HepG2 (cell line): ENCODE measurements at regions not wholly inside any gene's neighbourhood (a gene's known extent, or its start where the extent isn't known, plus 50 kb on each side); places are given as distances from the start of the nearest gene placed in this dataset.

Source experiments
- CENPT ChIP-seq: sonication (generic); formaldehyde crosslinking; IDR thresholded peaks from 2 replicates; pipeline ENCODE4 v1.8.0; 2022; ENCODE audit warnings: low read depth, mild to moderate bottlenecking, moderate library complexity, missing genetic modification reagents
- GABPA ChIP-seq, 2 experiments: IDR thresholded peaks; 2 replicates each; pipeline ENCODE4 v1.6.1; 2011 to 2016; ENCODE audit warnings: low read depth in 2 of 2, low read length in 1 of 2, missing biosample characterization in 1 of 2, missing genetic modification characterization in 1 of 2
- SSRP1 ChIP-seq: IDR thresholded peaks from 2 replicates; pipeline ENCODE4 v1.6.1; 2016; ENCODE audit warnings: control low read depth
- ZFP62 ChIP-seq: sonication (generic); formaldehyde crosslinking; IDR thresholded peaks from 2 replicates; pipeline ENCODE4 v1.4.0; 2020; ENCODE audit warnings: missing genetic modification reagents
- TF ChIP-seq, protein P1 (sequence below): sonication (generic); formaldehyde crosslinking; IDR thresholded peaks from 2 replicates; pipeline ENCODE4; 2020; ENCODE audit warnings: missing genetic modification reagents, mild to moderate bottlenecking, borderline replicate concordance
- TF ChIP-seq, protein P2 (sequence below), 2 experiments: fragments of 450-650 bp in 1 of 2; sonication (generic) in 1 of 2; formaldehyde crosslinking in 1 of 2; IDR thresholded peaks; 2 replicates each; pipeline versions ENCODE4 v1.6.1 to v1.8.0; 2016 to 2022; ENCODE audit warnings: antibody characterized with exemption in 1 of 2, mild to moderate bottlenecking in 1 of 2, missing genetic modification reagents in 1 of 2

- TF ChIP-seq, protein P1, sequence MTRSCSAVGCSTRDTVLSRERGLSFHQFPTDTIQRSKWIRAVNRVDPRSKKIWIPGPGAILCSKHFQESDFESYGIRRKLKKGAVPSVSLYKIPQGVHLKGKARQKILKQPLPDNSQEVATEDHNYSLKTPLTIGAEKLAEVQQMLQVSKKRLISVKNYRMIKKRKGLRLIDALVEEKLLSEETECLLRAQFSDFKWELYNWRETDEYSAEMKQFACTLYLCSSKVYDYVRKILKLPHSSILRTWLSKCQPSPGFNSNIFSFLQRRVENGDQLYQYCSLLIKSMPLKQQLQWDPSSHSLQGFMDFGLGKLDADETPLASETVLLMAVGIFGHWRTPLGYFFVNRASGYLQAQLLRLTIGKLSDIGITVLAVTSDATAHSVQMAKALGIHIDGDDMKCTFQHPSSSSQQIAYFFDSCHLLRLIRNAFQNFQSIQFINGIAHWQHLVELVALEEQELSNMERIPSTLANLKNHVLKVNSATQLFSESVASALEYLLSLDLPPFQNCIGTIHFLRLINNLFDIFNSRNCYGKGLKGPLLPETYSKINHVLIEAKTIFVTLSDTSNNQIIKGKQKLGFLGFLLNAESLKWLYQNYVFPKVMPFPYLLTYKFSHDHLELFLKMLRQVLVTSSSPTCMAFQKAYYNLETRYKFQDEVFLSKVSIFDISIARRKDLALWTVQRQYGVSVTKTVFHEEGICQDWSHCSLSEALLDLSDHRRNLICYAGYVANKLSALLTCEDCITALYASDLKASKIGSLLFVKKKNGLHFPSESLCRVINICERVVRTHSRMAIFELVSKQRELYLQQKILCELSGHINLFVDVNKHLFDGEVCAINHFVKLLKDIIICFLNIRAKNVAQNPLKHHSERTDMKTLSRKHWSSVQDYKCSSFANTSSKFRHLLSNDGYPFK (CRISPR knock-in tag), result no peak
- TF ChIP-seq CENPT (CRISPR knock-in tag) (no peak), SSRP1 (CRISPR knock-in tag) (no peak), ZFP62 (CRISPR knock-in tag) (no peak), GABPA (IDR thresholded peaks at IDR 0.05; ENCODE audit: low read depth, low read length) (no peak), GABPA (CRISPR knock-in tag; IDR thresholded peaks at IDR 0.05; ENCODE audit: low read depth) (no peak)
- TF ChIP-seq, protein P2, sequence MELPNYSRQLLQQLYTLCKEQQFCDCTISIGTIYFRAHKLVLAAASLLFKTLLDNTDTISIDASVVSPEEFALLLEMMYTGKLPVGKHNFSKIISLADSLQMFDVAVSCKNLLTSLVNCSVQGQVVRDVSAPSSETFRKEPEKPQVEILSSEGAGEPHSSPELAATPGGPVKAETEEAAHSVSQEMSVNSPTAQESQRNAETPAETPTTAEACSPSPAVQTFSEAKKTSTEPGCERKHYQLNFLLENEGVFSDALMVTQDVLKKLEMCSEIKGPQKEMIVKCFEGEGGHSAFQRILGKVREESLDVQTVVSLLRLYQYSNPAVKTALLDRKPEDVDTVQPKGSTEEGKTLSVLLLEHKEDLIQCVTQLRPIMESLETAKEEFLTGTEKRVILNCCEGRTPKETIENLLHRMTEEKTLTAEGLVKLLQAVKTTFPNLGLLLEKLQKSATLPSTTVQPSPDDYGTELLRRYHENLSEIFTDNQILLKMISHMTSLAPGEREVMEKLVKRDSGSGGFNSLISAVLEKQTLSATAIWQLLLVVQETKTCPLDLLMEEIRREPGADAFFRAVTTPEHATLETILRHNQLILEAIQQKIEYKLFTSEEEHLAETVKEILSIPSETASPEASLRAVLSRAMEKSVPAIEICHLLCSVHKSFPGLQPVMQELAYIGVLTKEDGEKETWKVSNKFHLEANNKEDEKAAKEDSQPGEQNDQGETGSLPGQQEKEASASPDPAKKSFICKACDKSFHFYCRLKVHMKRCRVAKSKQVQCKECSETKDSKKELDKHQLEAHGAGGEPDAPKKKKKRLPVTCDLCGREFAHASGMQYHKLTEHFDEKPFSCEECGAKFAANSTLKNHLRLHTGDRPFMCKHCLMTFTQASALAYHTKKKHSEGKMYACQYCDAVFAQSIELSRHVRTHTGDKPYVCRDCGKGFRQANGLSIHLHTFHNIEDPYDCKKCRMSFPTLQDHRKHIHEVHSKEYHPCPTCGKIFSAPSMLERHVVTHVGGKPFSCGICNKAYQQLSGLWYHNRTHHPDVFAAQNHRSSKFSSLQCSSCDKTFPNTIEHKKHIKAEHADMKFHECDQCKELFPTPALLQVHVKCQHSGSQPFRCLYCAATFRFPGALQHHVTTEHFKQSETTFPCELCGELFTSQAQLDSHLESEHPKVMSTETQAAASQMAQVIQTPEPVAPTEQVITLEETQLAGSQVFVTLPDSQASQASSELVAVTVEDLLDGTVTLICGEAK (IDR thresholded peaks at IDR 0.05), result no peak
- TF ChIP-seq, protein P2 (CRISPR knock-in tag; IDR thresholded peaks at IDR 0.05), result no peak
Measured at GRCh38 chr22:45097061-45097460, 66.7 kb upstream of the NUP50 start (continued).
